DOHH2 (cell line): ENCODE measurements at regions not wholly inside any gene's neighbourhood (a gene's known extent, or its start where the extent isn't known, plus 50 kb on each side); places are given as distances from the start of the nearest gene placed in this dataset.

Experiments
- H3F3A ChIP-seq: fragments of 200-600 bp; sonication (generic), shearing (Covaris generic); 2 replicates; pipeline ENCODE4 v1.6.0; 2016; ENCODE audit warnings: antibody characterized with exemption, mild to moderate bottlenecking; ENCODE audit not compliant: control insufficient read depth, insufficient read depth
- H3K27ac ChIP-seq: fragments of 200-600 bp; sonication (generic); 2 replicates; pipeline ENCODE4 v1.5.1; 2014; ENCODE audit warnings: low read depth, mild to moderate bottlenecking, low read length, moderate library complexity
- H3K27me3 ChIP-seq: fragments of 200-600 bp; sonication (generic); 2 replicates; pipeline ENCODE4 v1.6.1; 2014; ENCODE audit warnings: mild to moderate bottlenecking, low read length, mixed read lengths; ENCODE audit not compliant: control insufficient read depth
- H3K36me3 ChIP-seq: fragments of 200-600 bp; sonication (generic); 2 replicates; pipeline ENCODE4 v1.6.1; 2014; ENCODE audit warnings: mild to moderate bottlenecking, low read length, moderate library complexity, mixed read lengths; ENCODE audit not compliant: control insufficient read depth
- H3K4me1 ChIP-seq: fragments of 200-600 bp; sonication (generic); 2 replicates; pipeline ENCODE4 v1.6.1; 2014; ENCODE audit warnings: mild to moderate bottlenecking, low read length, mixed read lengths; ENCODE audit not compliant: control insufficient read depth
- H3K4me2 ChIP-seq: fragments of 200-600 bp; sonication (generic); 2 replicates; pipeline ENCODE4 v1.6.0; 2014; ENCODE audit warnings: mild to moderate bottlenecking, low read length, moderate library complexity
- H3K4me3 ChIP-seq: fragments of 200-600 bp; sonication (generic); 2 replicates; pipeline ENCODE4 v1.5.1; 2014; ENCODE audit warnings: mild to moderate bottlenecking, low read length, mixed read lengths
- H3K79me2 ChIP-seq: fragments of 200-600 bp; sonication (generic); 2 replicates; pipeline ENCODE4 v1.6.1; 2014; ENCODE audit warnings: mild to moderate bottlenecking, low read length, mixed read lengths; ENCODE audit not compliant: control insufficient read depth
- H3K9me2 ChIP-seq: fragments of 200-600 bp; sonication (generic); replicated peaks from 2 replicates; pipeline ENCODE4 v1.6.1; 2014; ENCODE audit warnings: mild to moderate bottlenecking, low read length, mixed read lengths; ENCODE audit not compliant: control insufficient read depth
- H3K9me3 ChIP-seq: fragments of 200-600 bp; sonication (generic); 2 replicates; pipeline ENCODE4 v1.6.1; 2014; ENCODE audit warnings: antibody characterized with exemption, low read length, mixed read lengths; ENCODE audit not compliant: control insufficient read depth, insufficient read depth
- H4K20me1 ChIP-seq: fragments of 200-600 bp; sonication (generic); 2 replicates; pipeline ENCODE4 v1.6.0; 2014; ENCODE audit warnings: low read depth, mild to moderate bottlenecking, antibody characterized with exemption, low read length, moderate library complexity; ENCODE audit not compliant: control insufficient read depth, insufficient read depth
- EZH2phosphoT487 ChIP-seq: fragments of 200-600 bp; sonication (generic); IDR thresholded peaks from 2 replicates; pipeline ENCODE4 v1.6.1; 2017; ENCODE audit warnings: borderline replicate concordance, mild to moderate bottlenecking, antibody characterized with exemption, low read length, moderate library complexity, mixed read lengths
- TF ChIP-seq, protein P1 (sequence below): fragments of 200-600 bp; sonication (generic); IDR thresholded peaks from one replicate; pipeline ENCODE4 v1.5.1; 2014; ENCODE audit warnings: antibody characterized with exemption, mild to moderate bottlenecking, low read depth, low read length; ENCODE audit not compliant: poor library complexity, severe bottlenecking

DNA sequence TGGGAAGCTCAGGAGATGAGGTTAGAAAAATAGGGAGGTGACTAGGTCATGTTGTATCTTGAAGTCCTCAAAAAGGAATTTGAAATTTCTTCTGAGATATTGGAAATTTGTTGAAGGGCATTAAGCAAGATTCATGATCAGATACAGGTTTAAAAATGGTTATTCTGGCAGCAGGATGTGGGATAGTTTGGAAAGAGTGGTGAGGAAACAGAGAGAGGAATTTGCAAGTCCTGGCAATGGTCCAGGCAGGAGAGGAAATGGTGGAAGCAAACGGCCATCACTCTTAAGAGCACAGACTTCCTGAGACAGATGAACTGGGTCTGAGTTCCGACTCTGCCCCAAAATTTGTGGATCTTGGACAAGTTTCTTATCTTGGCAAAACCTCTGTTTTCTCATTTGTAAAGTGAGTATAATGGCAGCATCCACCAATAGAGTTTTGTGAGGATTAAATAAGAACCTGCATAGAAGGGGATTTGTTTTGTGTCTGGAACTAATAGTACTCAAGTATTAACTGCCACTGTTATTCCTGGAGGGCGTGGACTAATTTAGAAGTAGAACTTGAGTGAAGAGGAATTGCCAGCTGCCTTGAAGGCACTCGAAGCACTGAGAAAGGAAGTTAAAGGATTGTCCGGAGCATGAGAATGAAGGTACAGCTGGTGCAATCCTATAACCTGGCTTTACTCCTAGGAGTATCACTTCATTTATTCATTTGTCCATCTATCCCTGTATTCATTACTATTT, 99.6 kb downstream of the CCNA1 start:
- H3K4me2 ChIP-seq: 0 out of 2 replicates have a peak overlapping the region, but pooled peaks have one; percentile 3
- no peaks in the 10 kb centered on the region for H3K9me3 ChIP-seq
- H3K4me3 ChIP-seq: no peak overlapping the region
- H3F3A ChIP-seq: no peaks in the 10 kb centered on the region
- peaks cover 9% of the 10 kb centered on the region for H3K4me1 ChIP-seq
- H3K9me2 ChIP-seq: no peaks in the 10 kb centered on the region
- H3K79me2 ChIP-seq: no peaks in the 10 kb centered on the region
- H3K36me3 ChIP-seq: no peaks in the 10 kb centered on the region
- H3K27ac ChIP-seq: no peak overlapping the region
- no peak for TF ChIP-seq EZH2phosphoT487
- TF ChIP-seq, protein P1, sequence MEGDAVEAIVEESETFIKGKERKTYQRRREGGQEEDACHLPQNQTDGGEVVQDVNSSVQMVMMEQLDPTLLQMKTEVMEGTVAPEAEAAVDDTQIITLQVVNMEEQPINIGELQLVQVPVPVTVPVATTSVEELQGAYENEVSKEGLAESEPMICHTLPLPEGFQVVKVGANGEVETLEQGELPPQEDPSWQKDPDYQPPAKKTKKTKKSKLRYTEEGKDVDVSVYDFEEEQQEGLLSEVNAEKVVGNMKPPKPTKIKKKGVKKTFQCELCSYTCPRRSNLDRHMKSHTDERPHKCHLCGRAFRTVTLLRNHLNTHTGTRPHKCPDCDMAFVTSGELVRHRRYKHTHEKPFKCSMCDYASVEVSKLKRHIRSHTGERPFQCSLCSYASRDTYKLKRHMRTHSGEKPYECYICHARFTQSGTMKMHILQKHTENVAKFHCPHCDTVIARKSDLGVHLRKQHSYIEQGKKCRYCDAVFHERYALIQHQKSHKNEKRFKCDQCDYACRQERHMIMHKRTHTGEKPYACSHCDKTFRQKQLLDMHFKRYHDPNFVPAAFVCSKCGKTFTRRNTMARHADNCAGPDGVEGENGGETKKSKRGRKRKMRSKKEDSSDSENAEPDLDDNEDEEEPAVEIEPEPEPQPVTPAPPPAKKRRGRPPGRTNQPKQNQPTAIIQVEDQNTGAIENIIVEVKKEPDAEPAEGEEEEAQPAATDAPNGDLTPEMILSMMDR: no peak
- no peaks in the 10 kb centered on the region for H4K20me1 ChIP-seq
- H3K27me3 ChIP-seq: no peaks in the 10 kb centered on the region

DNA sequence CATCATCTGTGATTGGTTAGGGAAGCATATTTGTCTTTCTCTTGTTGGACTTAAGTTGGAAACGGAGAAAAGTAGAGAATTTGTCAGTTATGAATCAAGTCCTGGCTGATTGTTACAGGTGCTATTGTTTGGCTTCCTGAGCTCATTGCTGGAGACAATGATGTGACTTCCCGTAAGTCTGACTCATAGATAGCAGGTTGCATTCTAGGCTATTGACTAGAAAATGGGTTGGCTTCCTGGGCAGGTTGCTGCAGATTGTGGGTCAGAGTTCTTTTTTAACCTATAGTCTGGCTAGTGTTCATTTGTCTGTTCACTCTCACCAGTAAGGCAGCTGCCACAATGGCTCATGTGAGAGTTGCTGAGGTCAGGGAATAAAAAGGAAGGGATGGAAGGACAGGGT, 101.5 kb downstream of the CCNA1 start:
- Histone ChIP-seq H3K79me2 (no peaks in the 10 kb centered on the region), H3K27ac (no peak overlapping the region), H4K20me1 (no peaks in the 10 kb centered on the region), H3K36me3 (no peaks in the 10 kb centered on the region), H3F3A (no peaks in the 10 kb centered on the region), H3K9me2 (no peaks in the 10 kb centered on the region), H3K4me2 (no peak overlapping the region), H3K4me3 (no peak overlapping the region), H3K4me1 (peaks cover 9% of the 10 kb centered on the region), H3K27me3 (no peaks in the 10 kb centered on the region), H3K9me3 (no peaks in the 10 kb centered on the region)
- TF ChIP-seq, protein P1: no peak
- TF ChIP-seq EZH2phosphoT487: no peak

DNA sequence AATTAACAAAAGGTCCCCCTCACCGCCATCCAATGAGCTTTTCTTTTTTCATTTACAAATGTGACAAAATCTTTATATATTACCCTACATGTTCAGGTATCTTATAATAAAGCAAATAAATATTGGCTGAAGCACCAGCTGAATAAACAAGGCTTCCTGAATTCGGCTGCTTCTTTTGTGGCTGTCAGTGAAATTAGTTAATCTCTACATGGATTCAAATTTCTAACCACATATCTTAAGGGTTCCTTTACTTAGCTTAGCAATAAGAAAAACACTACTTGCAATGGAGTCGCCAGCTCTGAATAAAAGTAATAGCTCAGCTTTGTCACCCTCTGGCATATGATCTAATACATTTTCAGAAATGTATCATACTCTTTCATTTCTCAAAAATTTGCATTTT, 104.3 kb downstream of the CCNA1 start:
- H3K36me3 ChIP-seq: no peaks in the 10 kb centered on the region
- H3K4me2 ChIP-seq: no peak overlapping the region
- H3K4me3 ChIP-seq: no peak overlapping the region
- H3K27me3 ChIP-seq: no peaks in the 10 kb centered on the region
- H3K27ac ChIP-seq: no peak overlapping the region
- H3K4me1 ChIP-seq: peaks cover 7% of the 10 kb centered on the region
- no peak for TF ChIP-seq EZH2phosphoT487
- TF ChIP-seq, protein P1: no peak
- no peaks in the 10 kb centered on the region for H3F3A ChIP-seq
- peaks cover 5% of the 10 kb centered on the region; the same call in 1 of the 2 replicates for H3K9me3 ChIP-seq
- no peaks in the 10 kb centered on the region for H3K9me2 ChIP-seq
- no peaks in the 10 kb centered on the region for H4K20me1 ChIP-seq
- no peaks in the 10 kb centered on the region for H3K79me2 ChIP-seq
